AG08395 (cell line): ENCODE measurements at regions not wholly inside any gene's neighbourhood (a gene's known extent, or its start where the extent isn't known, plus 50 kb on each side); places are given as distances from the start of the nearest gene placed in this dataset.

Experiments used
- DNase-seq: peaks from one replicate; pipeline ENCODE4 v3.0.0; 2012; ENCODE audit warnings: mixed read lengths, low spot score

DNA sequence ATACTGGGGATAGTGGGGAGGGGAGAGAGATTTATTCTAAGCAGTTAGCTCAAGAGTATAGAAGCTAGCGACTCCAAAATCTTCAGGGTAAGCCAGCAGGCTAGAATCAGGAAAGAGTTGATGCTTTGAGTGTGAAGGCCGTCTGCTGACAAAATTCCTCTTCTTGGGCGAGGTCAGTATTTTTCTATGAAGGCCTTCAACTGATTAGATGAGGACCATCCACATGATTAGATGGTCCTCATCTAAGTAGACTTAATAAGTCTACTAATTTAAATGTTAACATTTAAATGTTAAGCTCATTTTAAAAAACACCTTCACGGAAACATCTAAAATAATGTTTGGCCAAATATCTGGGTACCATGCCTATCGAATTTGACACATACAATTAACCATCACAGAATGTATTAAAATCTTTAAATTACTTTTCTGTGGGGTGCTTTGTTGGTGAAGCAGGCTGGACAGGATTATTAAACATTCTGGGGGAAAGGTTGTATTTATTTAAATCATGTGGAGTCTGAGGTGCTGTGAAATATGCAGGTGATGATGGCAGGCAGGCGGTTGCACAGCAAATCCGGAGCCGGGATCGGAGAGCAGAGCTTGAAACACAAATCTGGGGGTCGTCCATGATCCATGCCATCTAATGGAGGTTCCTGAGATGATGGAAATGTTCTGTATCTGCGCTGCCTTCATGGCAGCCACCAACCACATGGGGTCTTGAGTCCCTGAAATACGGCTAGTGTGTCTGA lies 49.8 kb upstream of the ADORA2B start:
- no peak for DNase-seq
